ENCODE measurements at regions not wholly inside any gene's neighbourhood (a gene's known extent, or its start where the extent isn't known, plus 50 kb on each side); places are given as distances from the start of the nearest gene placed in this dataset.
"Not testable (repeated sequence)": the region's sequence is repeated elsewhere in the genome, so short reads cannot be mapped to it uniquely, and the experiment has no call there.

DNA sequence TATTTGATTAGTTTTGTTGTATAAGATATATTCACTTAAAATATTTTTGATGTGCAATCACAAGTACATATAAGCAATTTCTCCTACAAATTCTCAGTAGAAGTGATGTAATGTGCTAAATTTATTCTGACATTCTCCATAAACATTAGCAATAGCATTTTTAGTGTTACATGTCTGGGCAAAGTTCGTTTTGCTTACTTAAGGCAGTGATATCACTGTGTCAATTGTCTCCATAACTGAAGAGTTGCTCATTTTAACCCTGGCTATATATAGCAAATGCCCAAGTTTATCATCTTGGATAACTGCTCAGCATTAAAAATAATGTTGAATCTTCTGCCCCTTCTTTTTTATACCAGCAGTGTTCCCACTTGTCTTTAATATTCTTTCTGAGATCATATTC is 340.0 kb upstream of the NDST4 start:
- no peak overlapping the region for H3K27ac ChIP-seq (ENCODE audit: insufficient read depth, low read length)
- H3K27me3 ChIP-seq (ENCODE audit: control insufficient read depth, insufficient read depth, low read length): no peaks in the 10 kb centered on the region
- H3K4me1 ChIP-seq (ENCODE audit: control insufficient read depth, extremely low read depth, insufficient read depth, low read length): no peaks in the 10 kb centered on the region
- no peak overlapping the region for H3K4me2 ChIP-seq (ENCODE audit: extremely low read depth, insufficient read depth, low read length)
- no peaks in the 10 kb centered on the region for H3K36me3 ChIP-seq (ENCODE audit: control insufficient read depth, insufficient read depth, low read length)
- peak in 1 of 2 donors; percentile 31 for DNase-seq (ENCODE audit: low read depth in 2 of 2)
- no peaks in the 10 kb centered on the region for H3K79me2 ChIP-seq (ENCODE audit: control insufficient read depth, insufficient read depth, low read length)
- no peaks in the 10 kb centered on the region for H4K20me1 ChIP-seq (ENCODE audit: control insufficient read depth, extremely low read depth, insufficient read depth, low read length)
- no peak overlapping the region for H2AFZ ChIP-seq (ENCODE audit: low read length)
- H3K9ac ChIP-seq (ENCODE audit: insufficient read depth, low read length): no peak overlapping the region
- TF ChIP-seq EZH2 (IDR thresholded peaks at IDR 0.05; ENCODE audit: low read length, missing control alignments): no peak
- H3K4me3 ChIP-seq (replicated peaks in 1 of 4; ENCODE audit: control extremely low read depth in 1 of 4, insufficient read depth in 1 of 4, low read depth in 3 of 4, low read length in 4 of 4): no peak overlapping the region
- no peaks in the 10 kb centered on the region for H3K9me3 ChIP-seq (ENCODE audit: control insufficient read depth, insufficient read depth, low read depth, low read length)

DNA sequence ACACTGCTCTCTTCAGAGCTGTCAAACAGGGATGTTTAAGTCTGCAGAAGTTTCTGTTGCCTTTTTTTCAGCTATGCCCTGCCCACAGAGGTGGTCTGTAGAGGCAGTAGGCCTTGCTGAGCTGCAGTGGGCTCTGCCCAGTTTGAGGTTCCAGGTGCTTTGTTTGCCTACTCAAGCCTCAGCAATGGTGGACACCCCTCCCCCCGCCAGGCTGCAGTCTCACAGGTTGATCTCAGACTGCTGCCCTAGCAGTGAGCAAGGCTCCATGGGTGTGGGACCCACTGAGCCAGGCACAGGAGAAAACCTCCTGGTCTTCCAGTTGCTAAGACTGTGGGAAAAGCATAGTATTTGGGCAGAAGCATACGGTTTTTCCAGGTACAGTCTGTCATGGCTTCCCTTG is 338.8 kb upstream of the NDST4 start:
- not testable (repeated sequence) for H3K4me2 ChIP-seq (ENCODE audit: extremely low read depth, insufficient read depth, low read length); H2AFZ ChIP-seq (ENCODE audit: low read length); H3K36me3 ChIP-seq (ENCODE audit: control insufficient read depth, insufficient read depth, low read length); H3K27me3 ChIP-seq (ENCODE audit: control insufficient read depth, insufficient read depth, low read length); H3K27ac ChIP-seq (ENCODE audit: insufficient read depth, low read length); H3K9ac ChIP-seq (ENCODE audit: insufficient read depth, low read length); H3K9me3 ChIP-seq (ENCODE audit: control insufficient read depth, insufficient read depth, low read depth, low read length); H3K4me1 ChIP-seq (ENCODE audit: control insufficient read depth, extremely low read depth, insufficient read depth, low read length); H4K20me1 ChIP-seq (ENCODE audit: control insufficient read depth, extremely low read depth, insufficient read depth, low read length); DNase-seq (ENCODE audit: low read depth in 2 of 2); H3K4me3 ChIP-seq (replicated peaks in 1 of 4; ENCODE audit: control extremely low read depth in 1 of 4, insufficient read depth in 1 of 4, low read depth in 3 of 4, low read length in 4 of 4); H3K79me2 ChIP-seq (ENCODE audit: control insufficient read depth, insufficient read depth, low read length)

GRCh38 chr4:115437739-115438138 is 324.3 kb upstream of the NDST4 start:
- H3K4me2 ChIP-seq (ENCODE audit: extremely low read depth, insufficient read depth, low read length): no peak overlapping the region
- H3K27ac ChIP-seq (ENCODE audit: insufficient read depth, low read length): no peak overlapping the region
- H3K36me3 ChIP-seq (ENCODE audit: control insufficient read depth, insufficient read depth, low read length): no peaks in the 10 kb centered on the region
- TF ChIP-seq CTCF (conservative IDR thresholded peaks at IDR 0.05 in 1 of 2, IDR thresholded peaks at IDR 0.05 in 1 of 2; ENCODE audit: low read depth in 1 of 2, low read length in 2 of 2) (no peak), EZH2 (IDR thresholded peaks at IDR 0.05; ENCODE audit: low read length, missing control alignments) (no peak)
- no peak overlapping the region for H3K4me3 ChIP-seq (replicated peaks in 1 of 4; ENCODE audit: control extremely low read depth in 1 of 4, insufficient read depth in 1 of 4, low read depth in 3 of 4, low read length in 4 of 4)
- DNase-seq (ENCODE audit: low read depth in 2 of 2): no peak
- H2AFZ ChIP-seq (ENCODE audit: low read length): no peak overlapping the region
- no peaks in the 10 kb centered on the region for H3K27me3 ChIP-seq (ENCODE audit: control insufficient read depth, insufficient read depth, low read length)
- no peak overlapping the region for H3K9ac ChIP-seq (ENCODE audit: insufficient read depth, low read length)
- H3K9me3 ChIP-seq (ENCODE audit: control insufficient read depth, insufficient read depth, low read depth, low read length): no peaks in the 10 kb centered on the region
- no peaks in the 10 kb centered on the region for H4K20me1 ChIP-seq (ENCODE audit: control insufficient read depth, extremely low read depth, insufficient read depth, low read length)
- H3K4me1 ChIP-seq (ENCODE audit: control insufficient read depth, extremely low read depth, insufficient read depth, low read length): no peaks in the 10 kb centered on the region
- no peaks in the 10 kb centered on the region for H3K79me2 ChIP-seq (ENCODE audit: control insufficient read depth, insufficient read depth, low read length)

- Histone ChIP-seq H3K9ac (ENCODE audit: insufficient read depth, low read length) (no peak overlapping the region), H3K27me3 (ENCODE audit: control insufficient read depth, insufficient read depth, low read length) (no peaks in the 10 kb centered on the region), H3K79me2 (ENCODE audit: control insufficient read depth, insufficient read depth, low read length) (no peaks in the 10 kb centered on the region), H3K4me2 (ENCODE audit: extremely low read depth, insufficient read depth, low read length) (no peak overlapping the region), H3K27ac (ENCODE audit: insufficient read depth, low read length) (no peak overlapping the region), H3K4me1 (ENCODE audit: control insufficient read depth, extremely low read depth, insufficient read depth, low read length) (no peaks in the 10 kb centered on the region), H2AFZ (ENCODE audit: low read length) (no peak overlapping the region), H3K4me3 (replicated peaks in 1 of 4; ENCODE audit: control extremely low read depth in 1 of 4, insufficient read depth in 1 of 4, low read depth in 3 of 4, low read length in 4 of 4) (no peak overlapping the region), H3K36me3 (ENCODE audit: control insufficient read depth, insufficient read depth, low read length) (no peaks in the 10 kb centered on the region), H3K9me3 (ENCODE audit: control insufficient read depth, insufficient read depth, low read depth, low read length) (no peaks in the 10 kb centered on the region), H4K20me1 (ENCODE audit: control insufficient read depth, extremely low read depth, insufficient read depth, low read length) (no peaks in the 10 kb centered on the region)
- TF ChIP-seq CTCF (conservative IDR thresholded peaks at IDR 0.05 in 1 of 2, IDR thresholded peaks at IDR 0.05 in 1 of 2; ENCODE audit: low read depth in 1 of 2, low read length in 2 of 2) (no peak), EZH2 (IDR thresholded peaks at IDR 0.05; ENCODE audit: low read length, missing control alignments) (no peak)
- no peak for DNase-seq (ENCODE audit: low read depth in 2 of 2)
These were observed 320.1 kb upstream of the NDST4 start for GRCh38 chr4:115433491-115433890.
